ENCODE measurements at regions not wholly inside any gene's neighbourhood (a gene's known extent, or its start where the extent isn't known, plus 50 kb on each side); places are given as distances from the start of the nearest gene placed in this dataset.
"Not testable (repeated sequence)": the region's sequence is repeated elsewhere in the genome, so short reads cannot be mapped to it uniquely, and the experiment has no call there.

- DNase-seq = no peak
- in situ Hi-C loops (cut with MboI; ENCODE audit: low pct_unique_long_range_greater_than_20kb, low sequenced_read_pairs) = no loop called here
These were observed 166.7 kb downstream of the TMEM167A start for GRCh38 chr5:82910491-82910890.

- no peak for DNase-seq
- in situ Hi-C loops (cut with MboI; ENCODE audit: low pct_unique_long_range_greater_than_20kb, low sequenced_read_pairs) = no loop called here
These were observed 167.4 kb downstream of the TMEM167A start for GRCh38 chr5:82909771-82910170.

- DNase-seq = no peak
- in situ Hi-C loops (cut with MboI; ENCODE audit: low pct_unique_long_range_greater_than_20kb, low sequenced_read_pairs) = no loop called here
These were observed 171.2 kb downstream of the TMEM167A start for GRCh38 chr5:82905986-82906385.

DNA sequence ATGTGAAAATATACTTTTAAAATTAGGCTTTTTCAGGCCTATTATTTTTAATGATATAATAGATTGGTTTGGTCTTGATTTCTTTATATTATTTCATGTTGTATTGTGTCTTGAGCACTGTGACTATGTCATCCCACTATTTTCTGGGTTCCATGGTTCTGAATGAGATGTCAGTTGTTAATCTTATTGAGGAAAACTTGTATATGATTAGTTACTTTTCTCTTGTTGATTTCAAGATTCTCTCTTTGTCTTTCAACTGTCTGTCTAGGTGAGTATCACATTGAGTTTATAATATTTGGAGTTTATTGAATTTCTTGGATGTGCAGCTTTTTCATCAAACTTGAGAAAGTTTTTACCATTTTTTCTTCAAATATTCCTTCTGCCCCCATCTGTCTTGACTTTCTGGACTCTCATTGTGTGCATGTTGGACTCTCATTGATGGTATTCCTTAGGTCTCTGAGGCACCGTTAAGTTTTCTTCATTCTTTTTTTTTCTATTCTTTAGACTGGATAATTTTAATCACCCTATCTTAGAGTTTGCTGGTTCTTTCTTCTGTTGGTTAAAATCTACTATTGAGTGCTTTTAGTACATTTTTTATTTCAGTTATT lies 175.8 kb downstream of the TMEM167A start:
- DNase-seq = no peak
- in situ Hi-C loops (cut with MboI; ENCODE audit: low pct_unique_long_range_greater_than_20kb, low sequenced_read_pairs) = no loop called here

- in situ Hi-C loops (cut with MboI; ENCODE audit: low pct_unique_long_range_greater_than_20kb, low sequenced_read_pairs) = no loop called here
- DNase-seq = no peak
These were observed 182.5 kb downstream of the TMEM167A start for GRCh38 chr5:82894716-82895115.

- in situ Hi-C loops (cut with MboI; ENCODE audit: low pct_unique_long_range_greater_than_20kb, low sequenced_read_pairs) = no loop called here
- DNase-seq = no peak
These were observed 188.1 kb downstream of the TMEM167A start for GRCh38 chr5:82889088-82889487.

DNA sequence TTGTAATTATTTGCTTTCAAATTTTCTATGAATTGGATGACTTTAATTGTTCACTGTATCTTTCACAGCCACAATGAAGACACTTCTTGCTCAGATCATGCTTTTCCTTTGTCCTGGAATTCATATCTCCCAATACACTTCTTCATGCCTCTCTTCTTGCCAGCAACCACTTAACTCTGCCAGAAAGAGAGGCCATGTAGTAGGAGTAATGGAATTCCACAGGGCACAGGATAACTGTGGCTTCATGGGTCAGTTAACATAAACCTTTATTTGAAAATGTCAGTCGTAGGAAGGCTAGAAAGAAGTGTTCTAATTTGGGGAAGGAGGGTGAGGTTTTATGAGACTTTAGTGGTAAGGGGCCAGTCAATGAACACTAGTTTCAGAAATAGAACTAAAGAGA lies 190.3 kb downstream of the TMEM167A start:
- DNase-seq = no peak
- in situ Hi-C loops (cut with MboI; ENCODE audit: low pct_unique_long_range_greater_than_20kb, low sequenced_read_pairs) = no loop called here

DNA sequence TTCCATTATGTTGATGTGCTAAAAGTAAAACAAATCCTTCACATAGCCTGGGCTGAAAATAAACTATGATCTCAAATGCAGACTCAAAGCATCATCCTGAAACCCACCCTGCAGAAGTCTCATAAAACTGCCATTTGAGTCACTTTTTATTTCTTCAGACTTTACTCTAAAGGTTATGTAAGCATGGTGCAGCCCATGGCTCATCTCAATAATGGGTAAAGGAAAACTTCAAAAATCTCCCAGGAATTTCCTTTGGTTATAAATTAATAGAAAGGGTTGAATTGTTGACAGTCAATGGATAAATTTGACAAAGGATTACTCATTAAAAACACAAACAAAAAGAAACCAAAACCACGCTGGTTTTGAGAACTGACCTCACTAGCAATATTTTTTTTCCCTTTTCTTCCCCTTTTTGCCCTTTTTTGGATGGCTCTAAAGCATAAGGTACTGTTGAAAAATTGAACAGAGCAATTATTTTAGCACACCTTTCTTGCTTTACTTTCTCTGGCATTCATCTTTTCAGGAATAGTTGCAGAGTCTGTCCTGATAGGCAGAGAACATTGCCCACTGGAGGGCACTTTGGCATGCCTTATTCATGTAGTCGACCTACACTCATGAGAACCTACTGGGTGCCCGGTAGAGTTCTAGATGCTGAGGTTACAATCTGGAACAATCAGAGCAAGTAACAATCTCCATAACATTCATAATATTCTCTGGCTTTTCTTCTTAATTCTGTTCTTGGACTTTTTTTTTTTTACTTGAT lies 191.4 kb downstream of the TMEM167A start:
- peak; percentile 43 for DNase-seq
- in situ Hi-C loops (cut with MboI; ENCODE audit: low pct_unique_long_range_greater_than_20kb, low sequenced_read_pairs) = no loop called here

DNA sequence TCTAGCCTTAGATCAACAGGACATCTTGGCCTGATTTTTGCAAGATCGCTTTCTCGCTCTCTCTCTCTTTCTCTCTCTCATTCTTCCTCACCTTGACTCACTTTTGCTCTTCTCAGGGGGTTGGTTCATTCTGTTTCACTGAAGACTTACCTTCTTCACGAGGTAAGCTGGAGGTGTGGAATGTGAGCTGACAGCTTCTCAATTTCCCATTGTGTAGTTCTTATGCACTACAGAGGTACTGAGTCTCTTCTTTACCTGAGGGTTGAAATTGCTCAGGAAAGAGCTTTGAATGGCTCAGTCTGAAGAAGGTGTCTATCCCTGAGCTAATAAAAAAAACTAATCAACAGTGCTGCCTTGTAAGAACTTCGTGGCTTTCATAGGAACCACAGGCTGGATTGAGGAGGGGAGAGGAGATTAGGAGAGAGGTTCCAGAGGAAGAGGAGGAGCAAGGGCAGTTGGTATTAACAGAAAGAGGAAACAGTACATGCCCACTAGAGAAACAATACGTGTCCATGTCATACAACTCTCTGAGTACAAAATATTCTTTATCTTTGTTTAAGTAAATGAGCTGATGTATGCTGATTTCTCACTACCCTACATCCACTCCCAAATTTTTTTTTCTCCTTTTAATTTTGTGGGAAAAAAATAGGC lies 192.2 kb downstream of the TMEM167A start:
- in situ Hi-C loops (cut with MboI; ENCODE audit: low pct_unique_long_range_greater_than_20kb, low sequenced_read_pairs) = no loop called here
- peak; percentile 56 for DNase-seq

GRCh38 chr5:82882316-82882715 lies 194.9 kb downstream of the TMEM167A start:
- no peak for DNase-seq

GRCh38 chr5:82881571-82882174 lies 195.5 kb downstream of the TMEM167A start:
- in situ Hi-C loops (cut with MboI; ENCODE audit: low pct_unique_long_range_greater_than_20kb, low sequenced_read_pairs) = no loop called here

More at GRCh38 chr5:82882316-82882715, 194.9 kb downstream of the TMEM167A start:
- in situ Hi-C loops (cut with MboI; ENCODE audit: low pct_unique_long_range_greater_than_20kb, low sequenced_read_pairs) = no loop called here

GRCh38 chr5:82879089-82879488 lies 198.1 kb downstream of the TMEM167A start:
- no peak for DNase-seq
- in situ Hi-C loops (cut with MboI; ENCODE audit: low pct_unique_long_range_greater_than_20kb, low sequenced_read_pairs) = no loop called here

More at GRCh38 chr5:82881571-82882174, 195.5 kb downstream of the TMEM167A start:
- no peak for DNase-seq

- in situ Hi-C loops (cut with MboI; ENCODE audit: low pct_unique_long_range_greater_than_20kb, low sequenced_read_pairs) = no loop called here
- no peak for DNase-seq
These were observed 203.7 kb downstream of the TMEM167A start for GRCh38 chr5:82873452-82873851.

DNA sequence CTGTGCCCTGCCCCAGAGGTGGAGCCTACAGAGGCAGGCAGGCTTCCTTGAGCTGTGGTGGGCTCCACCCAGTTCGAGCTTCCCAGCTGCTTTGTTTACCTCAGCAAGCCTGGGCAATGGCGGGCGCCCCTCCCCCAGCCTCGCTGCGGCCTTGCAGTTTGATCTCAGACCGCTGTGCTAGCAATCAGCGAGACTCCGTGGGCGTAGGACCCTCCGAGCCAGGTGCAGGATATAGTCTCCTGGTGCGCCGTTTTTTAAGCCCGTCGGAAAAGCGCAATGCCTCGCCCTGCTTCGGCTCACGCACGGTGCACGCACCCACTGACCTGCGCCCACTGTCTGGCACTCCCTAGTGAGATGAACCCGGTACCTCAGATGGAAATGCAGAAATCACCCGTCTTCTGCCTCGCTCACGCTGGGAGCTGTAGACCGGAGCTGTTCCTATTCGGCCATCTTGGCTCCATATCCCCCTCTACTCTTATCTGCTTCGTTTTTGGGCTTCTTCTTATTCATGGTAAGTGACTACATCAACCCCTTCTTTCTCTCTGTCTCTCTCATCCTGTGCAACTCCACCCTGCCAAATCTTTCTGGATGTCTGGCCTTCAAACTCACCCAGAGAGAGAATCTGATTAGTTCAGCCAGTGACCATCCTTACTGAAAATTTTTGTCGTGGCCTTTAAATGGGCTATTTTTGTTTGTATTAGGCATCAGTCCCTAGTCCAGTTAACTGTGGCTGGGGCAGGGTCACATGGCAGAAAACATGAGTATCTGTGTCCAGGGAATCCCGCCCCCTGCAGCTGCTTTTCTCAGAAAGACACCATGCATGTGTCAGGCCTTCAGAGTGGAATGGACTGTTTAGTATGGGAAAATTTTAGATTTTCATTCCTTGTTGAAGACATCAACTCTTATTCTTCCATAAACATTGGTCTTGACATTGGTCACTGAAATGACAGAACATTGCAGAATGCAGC lies 204.6 kb downstream of the TMEM167A start:
- DNase-seq; in situ Hi-C loops (cut with MboI; ENCODE audit: low pct_unique_long_range_greater_than_20kb, low sequenced_read_pairs): not testable (repeated sequence)

GRCh38 chr5:82865625-82866024 lies 211.6 kb downstream of the TMEM167A start:
- in situ Hi-C loops (cut with MboI; ENCODE audit: low pct_unique_long_range_greater_than_20kb, low sequenced_read_pairs) = no loop called here
- DNase-seq = no peak

- in situ Hi-C loops (cut with MboI; ENCODE audit: low pct_unique_long_range_greater_than_20kb, low sequenced_read_pairs) = no loop called here
- DNase-seq = no peak
These were observed 213.9 kb downstream of the TMEM167A start for GRCh38 chr5:82863266-82863665.

- in situ Hi-C loops (cut with MboI; ENCODE audit: low pct_unique_long_range_greater_than_20kb, low sequenced_read_pairs) = no loop called here
- DNase-seq = no peak
These were observed 214.5 kb downstream of the TMEM167A start for GRCh38 chr5:82862711-82863110.

- in situ Hi-C loops (cut with MboI; ENCODE audit: low pct_unique_long_range_greater_than_20kb, low sequenced_read_pairs) = no loop called here
- DNase-seq = no peak
These were observed 214.9 kb downstream of the TMEM167A start for GRCh38 chr5:82862261-82862660.

- in situ Hi-C loops (cut with MboI; ENCODE audit: low pct_unique_long_range_greater_than_20kb, low sequenced_read_pairs) = no loop called here
- DNase-seq = no peak
These were observed 215.5 kb downstream of the TMEM167A start for GRCh38 chr5:82861701-82862100.
